Endodermal cell (in vitro differentiated cells): ENCODE measurements at regions not wholly inside any gene's neighbourhood (a gene's known extent, or its start where the extent isn't known, plus 50 kb on each side); places are given as distances from the start of the nearest gene placed in this dataset.

Experiments
- DNase-seq: peaks from one replicate; pipeline ENCODE4 v3.0.0-alpha.2; 2017
- H3K27ac ChIP-seq: 2 replicates; pipeline ENCODE4 v1.5.1; 2013; ENCODE audit warnings: mild to moderate bottlenecking, low read depth, low read length, moderate library complexity
- H3K27me3 ChIP-seq: 2 replicates; pipeline ENCODE4 v1.6.1; 2013; ENCODE audit warnings: mild to moderate bottlenecking, low read length, moderate library complexity; ENCODE audit not compliant: insufficient read depth, control insufficient read depth, poor library complexity, severe bottlenecking
- H3K36me3 ChIP-seq: 2 replicates; pipeline ENCODE4 v1.7.0; 2013; ENCODE audit warnings: mild to moderate bottlenecking, low read length, moderate library complexity; ENCODE audit not compliant: control insufficient read depth, insufficient read depth
- H3K4me1 ChIP-seq: one replicate; pipeline ENCODE4 v1.7.0; 2013; ENCODE audit warnings: low read length; ENCODE audit not compliant: control insufficient read depth, insufficient read depth
- H3K4me3 ChIP-seq: 2 replicates; pipeline ENCODE4 v1.5.1; 2013; ENCODE audit warnings: mild to moderate bottlenecking, low read length, moderate library complexity
- H3K9ac ChIP-seq: 2 replicates; pipeline ENCODE4 v1.6.1; 2013; ENCODE audit warnings: mild to moderate bottlenecking, low read length, moderate library complexity; ENCODE audit not compliant: poor library complexity, severe bottlenecking; ENCODE audit errors: extremely low read depth
- H3K9me3 ChIP-seq: 2 replicates; pipeline ENCODE4 v1.6.1; 2013; ENCODE audit warnings: mild to moderate bottlenecking, low read length, moderate library complexity; ENCODE audit not compliant: control insufficient read depth
- H3K27ac Mint-ChIP-seq: 2 replicates; pipeline ENCODE4 v1.8.0; 2020; ENCODE audit warnings: mixed read lengths
- H3K27me3 Mint-ChIP-seq: 2 replicates; pipeline ENCODE4 v1.8.0; 2021; ENCODE audit warnings: mild to moderate bottlenecking, mixed read lengths; ENCODE audit not compliant: insufficient read depth
- H3K36me3 Mint-ChIP-seq: 2 replicates; pipeline ENCODE4 v1.8.0; 2020; ENCODE audit warnings: low read depth, mixed read lengths
- H3K4me1 Mint-ChIP-seq: 2 replicates; pipeline ENCODE4 v1.8.0; 2020; ENCODE audit warnings: mixed read lengths
- H3K4me3 Mint-ChIP-seq: 2 replicates; pipeline ENCODE4 v1.8.0; 2020; ENCODE audit warnings: mild to moderate bottlenecking, moderate library complexity, mixed read lengths
- H3K9me3 Mint-ChIP-seq: 2 replicates; pipeline ENCODE4 v1.8.0; 2020; ENCODE audit warnings: mild to moderate bottlenecking, mixed read lengths
- CTCF ChIP-seq: fragments of 200-600 bp; sonication (generic); conservative IDR thresholded peaks from 2 replicates; pipeline ENCODE4 v1.5.0; 2021; ENCODE audit warnings: antibody characterized with exemption, mild to moderate bottlenecking
- WGBS, 2 experiments: methylation state at CpG; one replicate each; pipeline versions ENCODE4 v1.1.5 to v1.1.7; 2013; ENCODE audit warnings: missing lambda C conversion rate in 2 of 2, mixed read lengths in 1 of 2; ENCODE audit not compliant: insufficient coverage in 1 of 2, insufficient read length in 1 of 2; 5-methylcytosine and 5-hydroxymethylcytosine counted together

GRCh38 chr11:29511394-29511793 is 505.4 kb downstream of the KCNA4 start:
- no peak overlapping the region for H3K27ac Mint-ChIP-seq
- Histone ChIP-seq H3K27ac (no peak overlapping the region), H3K27me3 (no peaks in the 10 kb centered on the region), H3K36me3 (no peaks in the 10 kb centered on the region), H3K9me3 (no peaks in the 10 kb centered on the region), H3K4me3 (no peak overlapping the region), H3K9ac (no peak overlapping the region), H3K4me1 (no peaks in the 10 kb centered on the region)
- no peak for DNase-seq
- no peak for TF ChIP-seq CTCF
- no peak overlapping the region for H3K4me3 Mint-ChIP-seq
- no peaks in the 10 kb centered on the region for H3K4me1 Mint-ChIP-seq
- no peaks in the 10 kb centered on the region for H3K36me3 Mint-ChIP-seq
- H3K9me3 Mint-ChIP-seq = no peaks in the 10 kb centered on the region
- no peaks in the 10 kb centered on the region for H3K27me3 Mint-ChIP-seq

- H3K27me3 Mint-ChIP-seq = peaks cover 2% of the 10 kb centered on the region
- H3K27ac ChIP-seq = no peak overlapping the region
- no peak overlapping the region for H3K27ac Mint-ChIP-seq
- DNase-seq = no peak
- no peaks in the 10 kb centered on the region for H3K27me3 ChIP-seq
- H3K4me3 Mint-ChIP-seq = no peak overlapping the region
- no peaks in the 10 kb centered on the region for H3K4me1 Mint-ChIP-seq
- H3K36me3 ChIP-seq = no peaks in the 10 kb centered on the region
- no peaks in the 10 kb centered on the region for H3K9me3 Mint-ChIP-seq
- no peak overlapping the region for H3K4me3 ChIP-seq
- no peak overlapping the region for H3K9ac ChIP-seq
- no peaks in the 10 kb centered on the region for H3K4me1 ChIP-seq
- H3K9me3 ChIP-seq = no peaks in the 10 kb centered on the region
- TF ChIP-seq CTCF = no peak
- H3K36me3 Mint-ChIP-seq = no peaks in the 10 kb centered on the region
Measured at GRCh38 chr11:29507376-29507775, 509.5 kb downstream of the KCNA4 start.

GRCh38 chr11:29495676-29496075 is 521.2 kb downstream of the KCNA4 start:
- no peak for DNase-seq
- no peaks in the 10 kb centered on the region for H3K36me3 Mint-ChIP-seq
- H3K36me3 ChIP-seq = no peaks in the 10 kb centered on the region

More at GRCh38 chr11:29495676-29496075, 521.2 kb downstream of the KCNA4 start:
- TF ChIP-seq CTCF = no peak
- Histone ChIP-seq H3K9ac (no peak overlapping the region), H3K4me1 (no peaks in the 10 kb centered on the region), H3K4me3 (no peak overlapping the region), H3K27me3 (no peaks in the 10 kb centered on the region), H3K9me3 (no peaks in the 10 kb centered on the region), H3K27ac (no peak overlapping the region)
- no peaks in the 10 kb centered on the region for H3K9me3 Mint-ChIP-seq
- H3K4me3 Mint-ChIP-seq = no peak overlapping the region
- 88 to 92% methylated on average over 2 to 3 of the region's 3 CpGs for WGBS, 2 experiments
- no peaks in the 10 kb centered on the region for H3K27me3 Mint-ChIP-seq
- H3K4me1 Mint-ChIP-seq = no peaks in the 10 kb centered on the region
- H3K27ac Mint-ChIP-seq = no peak overlapping the region
